Ectodermal cell (in vitro differentiated cells): ENCODE measurements at regions not wholly inside any gene's neighbourhood (a gene's known extent, or its start where the extent isn't known, plus 50 kb on each side); places are given as distances from the start of the nearest gene placed in this dataset.
"Not testable (repeated sequence)": the region's sequence is repeated elsewhere in the genome, so short reads cannot be mapped to it uniquely, and the experiment has no call there.

Experiments used
- H3K27ac ChIP-seq: 2 replicates; pipeline ENCODE4 v1.7.0; 2013; ENCODE audit warnings: mild to moderate bottlenecking, low read depth, low read length; ENCODE audit not compliant: insufficient read depth, poor library complexity, severe bottlenecking
- H3K27me3 ChIP-seq: 2 replicates; pipeline ENCODE4 v1.7.0; 2013; ENCODE audit warnings: mild to moderate bottlenecking, low read length; ENCODE audit not compliant: insufficient read depth, control insufficient read depth, poor library complexity, severe bottlenecking
- H3K36me3 ChIP-seq: one replicate; pipeline ENCODE4 v1.7.0; 2013; ENCODE audit warnings: low read length; ENCODE audit not compliant: control insufficient read depth, insufficient read depth
- H3K4me1 ChIP-seq: one replicate; pipeline ENCODE4 v1.7.0; 2013; ENCODE audit warnings: low read length; ENCODE audit not compliant: control insufficient read depth, insufficient read depth
- H3K4me3 ChIP-seq: 2 replicates; pipeline ENCODE4 v1.7.0; 2013; ENCODE audit warnings: low read depth, low read length, control low read depth; ENCODE audit not compliant: insufficient read depth
- H3K9me3 ChIP-seq: 2 replicates; pipeline ENCODE4 v1.7.0; 2013; ENCODE audit warnings: mild to moderate bottlenecking, low read length, moderate library complexity; ENCODE audit not compliant: control insufficient read depth
- WGBS, 2 experiments: methylation state at CpG; one replicate each; pipeline ENCODE4 v1.1.7; 2013; ENCODE audit warnings: missing lambda C conversion rate in 2 of 2; 5-methylcytosine and 5-hydroxymethylcytosine counted together

GRCh38 chr2:242036653-242036950 is 167.1 kb downstream of the RTP5 start:
- peaks cover 38% of the 10 kb centered on the region for H3K27me3 ChIP-seq
- no peak overlapping the region for H3K27ac ChIP-seq
- no peaks in the 10 kb centered on the region for H3K9me3 ChIP-seq
- no peaks in the 10 kb centered on the region for H3K36me3 ChIP-seq
- 85 to 87% methylated on average over 7 of the region's 7 CpGs for WGBS, 2 experiments
- no peaks in the 10 kb centered on the region for H3K4me1 ChIP-seq
- H3K4me3 ChIP-seq = no peak overlapping the region

- H3K9me3 ChIP-seq = no peaks in the 10 kb centered on the region
- H3K4me3 ChIP-seq = no peak overlapping the region
- no peak overlapping the region for H3K27ac ChIP-seq
- WGBS, 2 experiments = 89 to 90% methylated on average over 20 of the region's 20 CpGs
- no peaks in the 10 kb centered on the region for H3K36me3 ChIP-seq
- peaks cover 53% of the 10 kb centered on the region for H3K27me3 ChIP-seq
- no peaks in the 10 kb centered on the region for H3K4me1 ChIP-seq
Measured at GRCh38 chr2:242038166-242038927, 168.8 kb downstream of the RTP5 start.

- H3K27me3 ChIP-seq = peaks cover 59% of the 10 kb centered on the region
- 79 to 80% methylated on average over 13 of the region's 13 CpGs for WGBS, 2 experiments
- no peaks in the 10 kb centered on the region for H3K4me1 ChIP-seq
- H3K4me3 ChIP-seq = no peak overlapping the region
- no peak overlapping the region for H3K27ac ChIP-seq
- H3K9me3 ChIP-seq = no peaks in the 10 kb centered on the region
- no peaks in the 10 kb centered on the region for H3K36me3 ChIP-seq
Measured at GRCh38 chr2:242038928-242039341, 169.4 kb downstream of the RTP5 start.

GRCh38 chr2:242040303-242040655 is 170.8 kb downstream of the RTP5 start:
- Histone ChIP-seq H3K9me3 (no peaks in the 10 kb centered on the region), H3K4me3 (no peak overlapping the region), H3K4me1 (no peaks in the 10 kb centered on the region), H3K27me3 (peaks cover 72% of the 10 kb centered on the region), H3K36me3 (no peaks in the 10 kb centered on the region), H3K27ac (no peak overlapping the region)
- 88 to 89% methylated on average over 10 of the region's 10 CpGs for WGBS, 2 experiments

- H3K27ac ChIP-seq = no peak overlapping the region
- H3K9me3 ChIP-seq = no peaks in the 10 kb centered on the region
- H3K27me3 ChIP-seq = peaks cover 76% of the 10 kb centered on the region
- WGBS, 2 experiments = 93 to 94% methylated on average over 15 of the region's 15 CpGs
- H3K4me3 ChIP-seq = no peak overlapping the region
- H3K4me1 ChIP-seq = no peaks in the 10 kb centered on the region
- no peaks in the 10 kb centered on the region for H3K36me3 ChIP-seq
Measured at GRCh38 chr2:242040681-242041080, 171.2 kb downstream of the RTP5 start.

- no peaks in the 10 kb centered on the region for H3K4me1 ChIP-seq
- H3K27me3 ChIP-seq = peaks cover 87% of the 10 kb centered on the region
- H3K4me3 ChIP-seq = no peak overlapping the region
- WGBS, 2 experiments = 88 to 94% methylated on average over 3 of the region's 3 CpGs
- no peaks in the 10 kb centered on the region for H3K9me3 ChIP-seq
- no peaks in the 10 kb centered on the region for H3K36me3 ChIP-seq
- H3K27ac ChIP-seq = no peak overlapping the region
Measured at GRCh38 chr2:242041816-242042215, 172.3 kb downstream of the RTP5 start.

GRCh38 chr2:242043538-242044312 is 174.2 kb downstream of the RTP5 start:
- H3K9me3 ChIP-seq = no peaks in the 10 kb centered on the region
- H3K36me3 ChIP-seq = no peaks in the 10 kb centered on the region
- no peaks in the 10 kb centered on the region for H3K4me1 ChIP-seq
- WGBS, 2 experiments = 77 to 79% methylated on average over 13 of the region's 13 CpGs
- no peak overlapping the region for H3K27ac ChIP-seq
- peaks cover 92% of the 10 kb centered on the region for H3K27me3 ChIP-seq
- H3K4me3 ChIP-seq = no peak overlapping the region

- no peaks in the 10 kb centered on the region for H3K9me3 ChIP-seq
- 74 to 80% methylated on average over 4 of the region's 4 CpGs for WGBS, 2 experiments
- H3K27me3 ChIP-seq = peaks cover 93% of the 10 kb centered on the region
Measured at GRCh38 chr2:242044313-242044590, 174.7 kb downstream of the RTP5 start.

GRCh38 chr2:242045596-242046144 is 176.1 kb downstream of the RTP5 start:
- 92% methylated on average over 23 to 25 of the region's 25 CpGs for WGBS, 2 experiments
- H3K9me3 ChIP-seq, H3K27ac ChIP-seq, H3K4me1 ChIP-seq, H3K4me3 ChIP-seq, H3K36me3 ChIP-seq: not testable (repeated sequence)
- peaks cover 94% of the 10 kb centered on the region for H3K27me3 ChIP-seq

More at GRCh38 chr2:242044313-242044590, 174.7 kb downstream of the RTP5 start:
- Histone ChIP-seq H3K27ac (no peak overlapping the region), H3K4me1 (no peaks in the 10 kb centered on the region), H3K36me3 (no peaks in the 10 kb centered on the region), H3K4me3 (no peak overlapping the region)

GRCh38 chr2:242046206-242046826 is 176.8 kb downstream of the RTP5 start:
- Histone ChIP-seq H3K9me3 (no peaks in the 10 kb centered on the region), H3K4me3 (no peak overlapping the region), H3K4me1 (no peaks in the 10 kb centered on the region), H3K36me3 (no peaks in the 10 kb centered on the region), H3K27ac (no peak overlapping the region), H3K27me3 (peaks cover 94% of the 10 kb centered on the region)
- 15 to 20% methylated on average over 29 to 32 of the region's 38 CpGs for WGBS, 2 experiments
